ENCODE measurements at regions not wholly inside any gene's neighbourhood (a gene's known extent, or its start where the extent isn't known, plus 50 kb on each side); places are given as distances from the start of the nearest gene placed in this dataset.
A peak's percentile ranks its signal among the peaks of the same experiment; 100 is the strongest.

DNA sequence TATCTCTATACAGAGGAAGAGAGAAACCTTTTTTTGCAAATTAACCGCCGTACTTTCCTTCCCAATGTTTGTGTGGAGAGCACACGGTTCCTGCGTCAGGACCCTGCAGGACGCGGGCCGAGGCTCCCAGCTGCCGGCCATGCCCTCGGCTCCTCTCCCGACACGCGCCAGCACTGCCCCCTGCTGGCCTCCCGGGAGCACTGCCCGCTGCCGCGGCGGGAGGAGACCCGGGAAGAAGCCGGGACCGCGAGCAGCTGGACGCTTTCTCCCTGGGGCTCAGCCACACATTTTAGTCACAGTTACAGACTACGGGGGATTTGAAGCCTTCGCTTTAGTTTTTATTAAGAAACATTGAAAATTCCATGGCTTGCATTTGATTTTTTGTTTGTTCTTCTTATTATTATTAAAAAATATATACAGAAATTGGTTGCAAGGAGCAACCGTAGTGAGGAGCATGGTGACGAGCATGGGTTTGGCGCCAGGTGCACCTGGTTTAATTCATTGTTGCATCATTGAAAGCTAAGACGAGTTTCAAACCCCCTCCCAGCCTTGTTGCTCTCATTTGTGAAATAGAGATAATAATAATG, 401.2 kb downstream of the GALR1 start:
- TF ChIP-seq EP300 (IDR thresholded peaks at IDR 0.05) = no peak
- TF ChIP-seq, protein P1, sequence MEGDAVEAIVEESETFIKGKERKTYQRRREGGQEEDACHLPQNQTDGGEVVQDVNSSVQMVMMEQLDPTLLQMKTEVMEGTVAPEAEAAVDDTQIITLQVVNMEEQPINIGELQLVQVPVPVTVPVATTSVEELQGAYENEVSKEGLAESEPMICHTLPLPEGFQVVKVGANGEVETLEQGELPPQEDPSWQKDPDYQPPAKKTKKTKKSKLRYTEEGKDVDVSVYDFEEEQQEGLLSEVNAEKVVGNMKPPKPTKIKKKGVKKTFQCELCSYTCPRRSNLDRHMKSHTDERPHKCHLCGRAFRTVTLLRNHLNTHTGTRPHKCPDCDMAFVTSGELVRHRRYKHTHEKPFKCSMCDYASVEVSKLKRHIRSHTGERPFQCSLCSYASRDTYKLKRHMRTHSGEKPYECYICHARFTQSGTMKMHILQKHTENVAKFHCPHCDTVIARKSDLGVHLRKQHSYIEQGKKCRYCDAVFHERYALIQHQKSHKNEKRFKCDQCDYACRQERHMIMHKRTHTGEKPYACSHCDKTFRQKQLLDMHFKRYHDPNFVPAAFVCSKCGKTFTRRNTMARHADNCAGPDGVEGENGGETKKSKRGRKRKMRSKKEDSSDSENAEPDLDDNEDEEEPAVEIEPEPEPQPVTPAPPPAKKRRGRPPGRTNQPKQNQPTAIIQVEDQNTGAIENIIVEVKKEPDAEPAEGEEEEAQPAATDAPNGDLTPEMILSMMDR (IDR thresholded peaks at IDR 0.05) = peak; percentile 42 to 73 (median 60)

DNA sequence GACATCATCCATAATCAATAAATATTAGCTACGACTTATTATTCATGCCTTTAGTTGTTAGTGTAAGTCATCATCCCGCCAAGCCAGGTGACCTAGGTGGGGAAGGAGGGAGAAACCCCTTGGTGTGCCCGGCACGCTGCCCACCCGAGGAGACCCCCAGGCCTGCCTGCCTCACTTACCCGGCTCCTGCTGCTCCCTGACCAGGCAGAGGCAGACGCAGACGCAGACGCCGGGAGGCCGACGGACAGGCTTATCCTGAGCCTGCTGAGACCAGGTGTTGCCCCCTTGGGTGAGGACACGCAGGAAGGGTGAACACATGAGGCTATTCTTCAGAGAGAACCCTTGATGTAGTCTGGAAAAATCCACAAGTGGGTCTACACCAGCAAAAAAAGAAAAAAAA, 401.8 kb downstream of the GALR1 start:
- intact Hi-C loops (cut with DNase I) = loop anchor here (2.0 kb wide), 1 partner anchor 651 kb away; no protein-coding TSS in a partner anchor
- no peak for DNase-seq
- Histone ChIP-seq H3K4me1 (peaks cover 0 to 10% (median 2%) of the 10 kb centered on the region in 4 donors), H3K27ac (no peak overlapping the region), H3K36me3 (no peaks in the 10 kb centered on the region), H3K27me3 (peaks cover 0 to 9% (median 0%) of the 10 kb centered on the region in 3 donors), H3K9me3 (no peaks in the 10 kb centered on the region), H3K4me3 (no peak overlapping the region)
- no peak for TF ChIP-seq EP300 (IDR thresholded peaks at IDR 0.05)
- TF ChIP-seq, protein P1 (IDR thresholded peaks at IDR 0.05) = no peak
- no peak for TF ChIP-seq POLR2A (IDR thresholded peaks at IDR 0.05)
- TF ChIP-seq POLR2AphosphoS5 (IDR thresholded peaks at IDR 0.05) = no peak
- 88 to 89% methylated on average over 13 of the region's 13 CpGs for WGBS, 2 donors

More for the DNA sequence above, 401.2 kb downstream of the GALR1 start:
- no peaks in the 10 kb centered on the region for H3K36me3 ChIP-seq
- peaks cover 0 to 9% (median 0%) of the 10 kb centered on the region in 3 donors for H3K27me3 ChIP-seq
- H3K4me3 ChIP-seq = peak overlapping the region in 1 of 4 donors; percentile 4
- no peak overlapping the region for H3K27ac ChIP-seq
- no peaks in the 10 kb centered on the region for H3K9me3 ChIP-seq
- intact Hi-C loops (cut with DNase I) = loop anchor here (2.0 kb wide), 1 partner anchor 650 kb away; no protein-coding TSS in a partner anchor
- DNase-seq = peak; percentile 87
- H3K4me1 ChIP-seq = peaks cover 0 to 10% (median 2%) of the 10 kb centered on the region in 4 donors
- 5 to 9% methylated on average over 28 of the region's 28 CpGs for WGBS, 2 donors

DNA sequence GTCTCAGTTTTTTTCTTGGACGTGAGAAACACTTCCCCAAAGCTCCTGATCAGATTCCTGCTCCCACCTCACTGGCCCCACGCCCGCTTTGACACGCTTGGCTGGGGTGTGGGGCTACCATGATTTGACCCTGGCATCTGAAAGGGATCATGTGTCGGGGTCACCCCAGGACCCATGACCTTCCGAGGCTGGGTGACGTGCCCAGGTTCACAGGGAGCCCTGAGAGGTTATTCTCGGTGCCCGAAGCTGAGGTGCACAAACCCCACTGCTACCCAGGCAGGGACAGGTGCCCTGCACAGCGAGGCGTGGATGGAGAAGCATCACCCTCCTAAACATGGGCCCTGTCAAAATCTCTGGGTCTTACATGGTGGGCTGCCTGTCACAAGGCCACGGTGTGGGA, 404.1 kb downstream of the GALR1 start:
- TF ChIP-seq EP300 (IDR thresholded peaks at IDR 0.05) (no peak), POLR2A (IDR thresholded peaks at IDR 0.05) (no peak), POLR2AphosphoS5 (IDR thresholded peaks at IDR 0.05) (no peak)
- TF ChIP-seq, protein P1 (IDR thresholded peaks at IDR 0.05) = no peak
- H3K27me3 ChIP-seq = peaks cover 0 to 9% (median 0%) of the 10 kb centered on the region in 3 donors
- no peak for DNase-seq
- no peaks in the 10 kb centered on the region for H3K36me3 ChIP-seq
- 89 to 92% methylated on average over 12 of the region's 12 CpGs for WGBS, 2 donors
- H3K27ac ChIP-seq = no peak overlapping the region
- intact Hi-C loops (cut with DNase I) = no loop called here
- H3K4me3 ChIP-seq = no peak overlapping the region
- H3K4me1 ChIP-seq = peaks cover 0 to 10% (median 2%) of the 10 kb centered on the region in 4 donors
- H3K9me3 ChIP-seq = no peaks in the 10 kb centered on the region

DNA sequence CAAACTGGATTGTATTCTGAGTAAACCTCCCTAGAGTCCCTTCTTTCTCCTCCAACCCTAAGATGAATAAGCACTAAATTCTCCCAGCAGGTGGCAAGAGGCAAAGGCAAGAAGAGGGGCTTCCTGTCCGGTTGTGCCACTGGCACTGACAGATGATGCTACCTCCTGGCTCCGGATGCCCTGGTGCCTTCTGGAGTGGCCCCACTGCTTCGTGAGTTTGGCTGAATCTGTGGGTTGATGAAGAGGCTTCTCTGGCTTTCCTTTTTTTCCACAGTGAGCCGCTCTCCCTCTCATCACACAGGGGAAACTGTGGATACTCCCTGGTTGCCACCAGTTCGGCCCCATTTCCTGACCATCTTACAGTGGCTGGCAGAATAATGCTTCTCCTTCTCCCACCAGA, 404.7 kb downstream of the GALR1 start:
- peaks cover 0 to 9% (median 0%) of the 10 kb centered on the region in 3 donors for H3K27me3 ChIP-seq
- H3K27ac ChIP-seq = no peak overlapping the region
- intact Hi-C loops (cut with DNase I) = no loop called here
- no peaks in the 10 kb centered on the region for H3K9me3 ChIP-seq
- H3K4me3 ChIP-seq = no peak overlapping the region
- peaks cover 0 to 10% (median 2%) of the 10 kb centered on the region in 4 donors for H3K4me1 ChIP-seq
- no peak for TF ChIP-seq POLR2A (IDR thresholded peaks at IDR 0.05)
- 85 to 86% methylated on average over 5 of the region's 5 CpGs for WGBS, 2 donors
- no peaks in the 10 kb centered on the region for H3K36me3 ChIP-seq
- DNase-seq = no peak

DNA sequence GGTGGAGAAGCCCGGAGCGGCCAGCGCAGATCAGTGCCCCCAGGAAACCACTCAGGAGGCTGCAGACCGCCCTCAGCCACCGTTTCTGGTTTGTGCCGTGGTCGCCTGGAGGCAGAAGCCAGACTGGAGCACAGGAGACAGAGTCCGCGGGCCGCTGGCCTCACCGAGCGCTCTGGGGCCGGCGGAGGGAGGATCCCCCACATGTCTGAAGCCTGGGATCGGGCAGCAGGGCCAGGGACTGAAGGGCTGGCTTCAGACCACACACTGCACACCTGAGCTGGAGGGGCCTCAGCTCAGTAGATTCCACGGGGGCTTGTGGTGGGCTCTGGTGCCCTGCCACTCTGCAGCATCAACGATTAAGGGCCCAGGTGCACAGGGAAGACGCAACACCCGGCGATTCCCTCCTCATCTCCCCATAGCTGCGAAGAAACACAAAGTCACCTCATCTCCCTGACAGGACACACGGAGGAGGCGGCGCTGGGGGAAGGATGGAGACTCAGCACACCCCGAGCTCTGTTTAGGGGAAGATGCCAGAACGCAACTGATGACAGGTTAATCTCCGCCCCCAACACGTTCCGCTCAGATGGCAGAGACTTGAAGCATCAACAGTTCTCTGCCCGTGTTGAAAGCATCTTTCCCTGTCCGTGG, 408.1 kb downstream of the GALR1 start:
- Histone ChIP-seq H3K9me3 (no peaks in the 10 kb centered on the region), H3K4me3 (no peak overlapping the region), H3K27ac (no peak overlapping the region), H3K27me3 (no peaks in the 10 kb centered on the region), H3K36me3 (no peaks in the 10 kb centered on the region), H3K4me1 (no peaks in the 10 kb centered on the region)
- DNase-seq = no peak
- TF ChIP-seq, protein P1 (IDR thresholded peaks at IDR 0.05) = no peak
- TF ChIP-seq POLR2A (IDR thresholded peaks at IDR 0.05) (no peak), POLR2AphosphoS5 (IDR thresholded peaks at IDR 0.05) (no peak), EP300 (IDR thresholded peaks at IDR 0.05) (no peak)
- intact Hi-C loops (cut with DNase I) = no loop called here
- 87 to 90% methylated on average over 31 of the region's 31 CpGs for WGBS, 2 donors

All from sigmoid colon (tissue), 6 donors.